Stimulated activated CD4-positive, alpha-beta T cell treated with anti-CD3 and anti-CD28 coated beads, Interleukin-2, amount 100 ng/mL, for 48 hours (primary cell): ENCODE measurements at regions not wholly inside any gene's neighbourhood (a gene's known extent, or its start where the extent isn't known, plus 50 kb on each side); places are given as distances from the start of the nearest gene placed in this dataset.
A peak's percentile ranks its signal among the peaks of the same experiment; 100 is the strongest.
"Not testable (repeated sequence)": the region's sequence is repeated elsewhere in the genome, so short reads cannot be mapped to it uniquely, and the experiment has no call there.

Experiments
- DNase-seq, 2 donors: peaks; one replicate each; pipeline ENCODE4 v3.0.0-alpha.2; 2020

DNA sequence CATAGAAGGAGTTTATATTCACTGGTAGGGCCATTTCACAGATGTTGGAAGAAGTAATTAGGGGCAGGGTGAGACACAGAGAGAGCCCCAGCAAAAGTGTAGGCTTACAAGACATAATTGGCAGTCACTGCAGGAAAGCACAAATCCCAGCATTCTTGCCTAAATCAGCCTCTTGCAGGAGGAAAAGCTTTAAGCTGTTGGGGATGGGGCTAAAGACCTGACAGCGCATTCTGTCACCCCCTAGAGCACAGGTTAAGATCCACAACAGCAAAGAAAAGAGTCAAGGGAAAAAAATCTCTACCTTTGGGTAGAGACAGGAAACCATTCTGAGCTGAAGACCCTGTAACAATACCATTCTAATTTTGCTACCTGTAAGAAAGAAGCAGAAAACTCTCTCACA lies 409.0 kb downstream of the DAD1 start:
- no peak for DNase-seq

DNA sequence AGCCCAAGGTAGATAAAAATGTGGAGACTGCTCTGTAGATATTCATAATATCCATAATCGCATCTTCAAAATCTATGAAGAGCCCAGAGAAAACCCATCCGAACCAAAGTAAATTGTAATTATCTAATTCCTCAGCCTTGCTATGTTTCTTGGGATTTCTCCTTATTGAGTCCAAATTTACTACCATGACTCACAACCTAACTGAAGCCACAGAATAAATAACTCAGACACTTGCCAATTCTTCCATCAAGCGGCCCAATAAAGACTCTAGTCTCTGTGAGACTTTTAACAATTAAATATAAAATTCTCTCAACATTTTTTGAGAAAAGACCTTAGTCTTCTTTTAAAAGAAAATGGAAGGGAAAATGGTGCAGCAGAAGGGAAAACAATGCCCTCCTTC lies 409.8 kb downstream of the DAD1 start:
- no peak for DNase-seq

DNA sequence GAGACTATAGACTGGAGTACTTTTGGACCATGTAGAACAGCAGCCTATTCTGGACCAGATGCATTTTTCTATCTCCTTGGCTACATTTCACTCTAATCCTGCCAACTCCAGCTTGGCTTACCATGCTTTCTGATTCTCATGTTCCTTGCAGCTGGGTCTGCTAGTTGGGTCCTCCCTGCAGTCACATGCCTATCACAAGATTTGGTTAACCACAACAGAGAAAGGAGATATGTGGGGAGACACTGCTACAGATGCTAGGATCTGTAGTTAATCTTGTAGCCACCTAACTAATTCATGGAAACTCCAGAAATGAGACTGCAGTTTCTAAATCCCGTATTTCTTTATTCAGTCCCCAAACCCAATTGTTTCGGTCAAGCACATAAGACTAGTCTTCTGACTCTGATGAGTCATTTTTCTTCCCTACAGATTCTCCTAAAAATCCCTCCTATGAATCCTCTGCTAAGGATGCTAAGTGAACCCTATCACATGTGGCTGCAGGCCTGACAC lies 410.6 kb downstream of the DAD1 start:
- no peak for DNase-seq

DNA sequence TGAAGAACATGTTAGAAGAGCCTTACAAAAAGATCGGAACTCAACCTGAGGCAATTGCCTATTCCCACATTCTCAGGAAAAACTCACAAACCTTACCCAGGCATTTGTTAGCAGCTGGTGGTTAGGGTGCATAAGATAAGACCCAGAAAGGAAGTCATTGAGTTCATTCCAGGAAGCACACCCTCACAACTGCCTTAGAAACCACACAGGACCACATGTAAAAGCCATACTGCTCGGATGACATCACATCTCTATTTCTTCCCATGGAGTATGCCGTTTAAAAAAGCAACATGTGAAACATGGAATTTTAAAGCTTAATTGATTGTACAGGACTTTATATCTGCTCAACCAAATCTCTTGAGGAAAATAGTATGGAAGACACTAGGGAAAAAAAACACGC lies 411.2 kb downstream of the DAD1 start:
- DNase-seq = no peak

DNA sequence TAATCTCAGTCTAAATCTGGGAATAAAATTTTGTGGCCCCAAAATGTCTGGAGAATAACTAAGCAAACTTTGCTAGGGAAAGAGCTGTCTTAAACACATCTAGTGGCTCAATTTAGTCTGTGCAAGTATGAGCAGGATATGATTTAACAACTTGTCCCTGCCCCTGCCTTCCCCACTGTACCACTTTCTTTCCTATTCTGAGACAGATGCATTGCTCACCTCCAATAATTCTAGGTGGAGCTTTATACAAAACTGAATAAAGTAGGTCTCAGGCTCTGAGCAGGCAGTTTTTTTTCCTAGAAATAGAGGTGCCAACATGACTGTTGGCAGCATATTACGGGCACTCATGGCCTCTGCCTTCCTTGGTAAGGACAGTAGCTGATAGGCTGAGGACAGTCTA lies 412.1 kb downstream of the DAD1 start:
- no peak for DNase-seq

DNA sequence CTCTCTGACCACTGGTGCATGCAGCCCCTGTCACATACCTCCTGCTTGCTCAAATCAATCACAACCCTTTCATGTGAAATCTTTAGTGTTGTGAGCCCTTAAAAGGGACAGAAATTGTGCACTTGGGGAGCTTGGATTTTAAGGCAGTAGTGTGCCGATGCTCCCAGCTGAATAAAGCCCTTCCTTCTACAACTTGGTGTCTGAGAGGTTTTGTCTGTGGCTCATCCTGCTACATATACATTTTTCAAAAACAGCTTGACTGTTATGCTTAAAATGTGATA lies 413.8 kb downstream of the DAD1 start:
- DNase-seq = not testable (repeated sequence)

DNA sequence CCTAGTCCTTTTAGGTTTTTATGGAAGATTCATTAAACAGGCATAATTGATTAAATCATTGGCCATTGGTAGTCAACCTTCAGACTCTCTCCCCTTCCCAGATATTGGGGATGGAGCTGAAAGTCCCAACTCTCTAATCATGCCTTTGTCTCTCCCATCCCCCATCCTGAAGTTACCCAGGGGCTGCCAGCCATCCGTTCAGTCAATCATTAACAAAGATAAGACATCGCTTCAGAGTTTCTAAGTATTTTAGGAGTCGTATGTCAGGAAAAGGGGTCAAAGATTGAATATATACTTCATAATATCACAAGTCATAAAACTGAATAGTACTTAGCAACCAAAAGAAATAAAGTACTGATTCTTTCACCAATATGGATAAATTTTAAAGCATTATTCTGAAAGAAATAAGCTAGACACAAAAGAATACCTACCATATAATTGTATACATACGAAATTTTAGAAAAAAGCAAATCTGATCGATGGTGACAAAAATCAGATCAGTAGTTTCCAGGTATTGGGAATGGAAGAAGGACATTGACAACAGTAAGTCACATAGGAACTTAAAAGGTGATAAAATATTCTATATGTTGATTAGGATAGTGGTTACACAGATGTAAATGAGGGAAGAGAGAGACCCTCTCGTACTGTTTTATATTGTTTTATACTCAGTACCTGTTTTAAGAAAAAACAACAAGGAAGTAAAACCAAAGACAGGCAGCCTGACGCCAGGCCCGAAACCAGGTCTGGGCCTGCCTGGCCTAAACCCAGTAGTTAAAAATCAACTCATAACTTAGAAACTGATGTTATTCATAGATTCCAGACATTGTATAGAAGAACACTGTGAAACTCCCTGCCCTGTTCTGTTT lies 414.4 kb downstream of the DAD1 start:
- no peak for DNase-seq

DNA sequence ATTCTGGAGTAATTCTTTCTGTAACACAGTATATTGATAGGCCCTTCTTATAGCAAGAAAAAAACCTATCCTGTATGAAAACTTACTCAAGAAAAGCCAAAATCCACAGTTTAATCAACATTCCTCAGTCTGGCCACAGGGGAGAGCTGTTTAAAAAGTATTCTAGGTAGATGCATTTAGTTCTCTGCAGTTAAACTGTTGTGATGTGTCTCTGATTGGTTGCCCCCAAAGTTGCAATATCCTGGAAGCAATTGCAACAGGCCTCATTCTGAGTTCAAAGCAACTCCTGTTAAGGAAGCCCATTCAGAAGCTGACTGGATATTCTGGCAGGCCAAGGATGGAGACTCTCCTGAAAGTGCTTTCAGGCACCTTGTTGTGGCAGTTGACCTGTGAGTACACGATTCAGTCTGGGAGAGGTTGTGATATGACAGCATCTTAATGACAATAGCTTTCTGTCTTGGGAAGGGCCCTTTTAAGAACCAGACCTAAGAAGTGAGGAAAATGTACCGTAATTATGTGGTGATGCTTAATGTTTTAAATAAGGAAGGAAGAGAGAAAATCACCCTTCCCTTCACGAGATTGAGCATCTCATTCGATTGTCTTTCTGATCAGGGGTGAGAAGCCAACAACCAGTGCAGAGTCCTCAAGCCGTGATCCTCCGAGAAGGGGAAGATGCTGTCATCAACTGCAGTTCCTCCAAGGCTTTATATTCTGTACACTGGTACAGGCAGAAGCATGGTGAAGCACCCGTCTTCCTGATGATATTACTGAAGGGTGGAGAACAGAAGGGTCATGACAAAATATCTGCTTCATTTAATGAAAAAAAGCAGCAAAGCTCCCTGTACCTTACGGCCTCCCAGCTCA lies 420.7 kb downstream of the DAD1 start:
- no peak for DNase-seq

DNA sequence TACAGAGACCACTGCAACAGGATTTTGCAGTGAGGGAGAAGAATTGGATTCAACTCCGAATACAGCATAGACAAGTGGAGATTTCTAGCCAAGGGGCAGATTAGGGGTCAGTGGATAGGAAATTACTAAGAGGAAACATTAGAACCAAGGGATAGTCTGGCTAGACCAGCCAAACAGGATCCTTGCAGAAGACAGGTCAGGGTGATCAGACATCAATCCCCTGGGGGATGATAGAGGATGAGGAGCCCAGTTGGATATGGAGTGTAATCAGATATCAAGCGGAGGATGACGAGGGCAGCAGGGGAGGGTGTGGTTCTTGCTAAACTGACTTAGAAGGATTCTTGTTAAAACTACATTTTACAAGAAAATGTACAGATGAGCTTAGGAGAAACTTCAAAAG lies 424.4 kb downstream of the DAD1 start:
- DNase-seq = no peak

DNA sequence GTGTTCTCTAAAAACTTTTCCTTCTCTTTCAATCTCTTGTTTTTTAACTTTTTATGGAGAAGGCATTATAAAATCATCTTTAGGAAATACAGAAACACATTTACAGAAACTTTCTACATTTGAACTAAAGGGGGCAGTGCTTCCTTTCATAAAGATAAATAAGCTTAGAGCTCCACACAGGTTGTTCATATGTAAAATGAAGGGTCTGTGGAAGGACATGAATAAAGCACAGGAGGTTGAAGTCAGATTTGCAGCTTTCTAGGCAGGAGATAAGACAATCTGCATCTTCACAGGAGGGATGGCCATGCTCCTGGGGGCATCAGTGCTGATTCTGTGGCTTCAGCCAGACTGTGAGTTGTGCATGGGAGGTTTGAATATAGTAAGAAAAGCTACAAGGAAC lies 426.0 kb downstream of the DAD1 start:
- no peak for DNase-seq

DNA sequence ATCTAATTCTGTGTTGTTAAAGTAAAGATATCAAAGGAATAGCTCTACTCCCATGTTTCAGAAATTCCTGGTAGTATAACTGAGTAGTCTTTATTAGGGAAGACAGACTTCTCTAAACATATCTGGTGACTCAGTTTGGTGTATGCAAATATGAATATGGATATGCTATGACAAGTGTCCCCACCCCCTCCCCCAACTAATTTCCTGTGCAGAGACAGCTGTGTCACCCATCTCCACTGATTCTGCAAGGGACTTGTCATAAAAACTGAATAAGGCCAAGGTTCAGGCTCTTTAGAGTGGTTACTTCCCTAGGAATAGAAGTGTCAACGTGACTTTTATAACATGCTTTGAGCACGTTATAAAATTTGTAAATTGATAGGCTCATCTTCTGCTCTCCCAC lies 429.1 kb downstream of the DAD1 start:
- no peak for DNase-seq

DNA sequence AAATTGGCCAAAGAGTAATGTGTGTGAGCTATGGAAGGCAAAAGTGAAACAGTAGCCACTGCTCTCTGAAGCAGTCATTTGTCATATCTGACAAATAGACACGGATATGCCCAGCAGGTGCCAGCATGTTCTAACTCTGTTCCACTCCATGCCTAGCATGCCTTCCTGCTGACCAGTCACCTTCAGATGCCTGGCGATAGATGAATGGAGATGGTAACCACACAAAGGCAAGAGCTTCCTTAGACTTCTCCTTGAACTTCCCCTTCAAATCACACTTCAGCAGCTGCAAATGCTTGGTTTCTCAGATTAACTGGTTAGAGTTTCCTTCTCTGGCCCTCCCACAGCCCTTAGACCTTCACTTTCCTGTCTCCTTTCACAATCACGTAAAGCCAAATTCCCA lies 429.9 kb downstream of the DAD1 start:
- no peak for DNase-seq

DNA sequence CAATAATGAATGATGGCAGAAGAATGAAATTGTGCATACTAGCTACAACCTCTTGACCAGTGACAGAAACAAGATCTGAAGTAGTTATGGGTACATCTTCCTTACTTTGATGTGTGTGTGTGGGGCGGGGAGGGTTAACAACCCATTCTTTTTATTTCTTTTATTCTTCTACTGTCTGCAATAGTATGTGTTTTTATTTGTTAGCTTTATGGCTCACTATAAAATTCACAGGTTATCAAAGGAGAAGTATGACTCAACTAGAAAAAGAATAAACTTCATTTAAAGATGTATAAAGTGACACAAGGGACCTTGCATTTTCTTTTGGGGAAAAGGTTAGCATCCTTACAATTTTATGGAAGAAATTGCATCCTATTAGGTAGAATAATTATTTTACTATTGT lies 430.5 kb downstream of the DAD1 start:
- no peak for DNase-seq

DNA sequence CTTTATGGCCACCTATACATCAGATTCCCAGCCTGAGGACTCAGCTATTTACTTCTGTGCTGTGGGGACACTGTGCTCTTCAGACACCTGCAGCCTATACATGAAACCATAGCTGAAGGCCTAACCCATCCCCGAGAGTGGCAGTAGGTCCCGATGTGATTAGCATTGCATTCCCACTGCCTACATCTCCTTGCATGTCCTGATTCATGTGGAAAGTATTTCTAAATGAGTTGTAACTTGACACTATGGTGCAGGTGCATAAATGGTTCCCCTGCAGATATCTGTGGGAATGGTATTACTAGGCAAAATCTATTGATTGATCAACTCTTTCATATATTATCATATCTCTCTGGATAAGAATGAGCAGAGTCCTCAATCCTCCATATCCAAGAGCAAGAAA lies 433.5 kb downstream of the DAD1 start:
- no peak for DNase-seq

DNA sequence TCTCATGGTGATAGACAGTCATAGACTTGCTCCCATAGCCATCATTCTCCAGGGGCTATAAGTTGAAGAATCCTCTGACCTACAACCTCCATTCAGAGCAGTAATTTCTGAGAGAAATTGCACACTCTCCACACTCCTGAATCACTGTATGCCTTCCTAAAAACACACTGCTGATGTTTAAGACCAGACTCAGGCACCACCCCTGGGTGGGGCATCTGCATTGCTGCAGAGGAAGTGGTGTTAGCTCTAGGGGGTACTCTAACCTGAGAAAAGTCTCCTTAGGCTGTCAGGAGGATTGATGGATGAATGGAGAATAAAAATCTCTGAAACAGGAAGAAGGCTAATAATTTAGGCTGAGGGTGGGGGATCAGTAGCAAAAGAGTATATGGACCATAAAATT lies 436.1 kb downstream of the DAD1 start:
- DNase-seq = no peak

DNA sequence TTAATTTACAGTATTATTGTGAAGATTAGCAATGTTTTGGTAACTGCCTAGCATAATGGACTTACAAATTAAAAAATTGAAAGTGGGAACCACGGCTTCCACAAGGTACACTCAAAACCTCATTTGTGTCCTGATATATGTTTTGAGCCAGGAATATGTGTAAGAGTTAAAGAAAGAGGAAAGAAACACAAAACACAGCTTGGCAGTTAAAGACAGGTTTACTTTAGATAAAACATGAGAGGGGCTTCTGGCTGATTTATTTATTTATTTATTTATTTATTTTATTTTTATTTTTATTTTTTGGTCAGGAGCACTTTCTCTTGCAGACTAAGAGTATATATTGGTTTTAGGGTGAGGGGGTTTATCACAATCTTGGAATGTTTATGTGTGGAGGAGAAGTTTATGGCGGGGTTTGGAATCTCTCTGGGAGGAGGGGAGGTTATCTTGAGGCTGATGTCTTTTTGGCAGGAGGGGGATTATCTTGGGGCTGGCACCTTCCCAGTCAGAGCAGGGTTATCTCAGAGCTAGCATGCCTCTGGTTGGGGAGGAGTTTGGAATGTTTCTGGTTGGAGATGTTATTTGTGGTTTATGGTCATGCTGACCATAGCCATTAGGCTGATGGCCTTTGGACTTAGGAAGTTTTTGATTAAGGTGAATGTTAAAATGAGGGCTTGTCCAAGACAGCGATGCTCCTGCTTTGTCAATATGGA lies 436.7 kb downstream of the DAD1 start:
- DNase-seq = no peak

DNA sequence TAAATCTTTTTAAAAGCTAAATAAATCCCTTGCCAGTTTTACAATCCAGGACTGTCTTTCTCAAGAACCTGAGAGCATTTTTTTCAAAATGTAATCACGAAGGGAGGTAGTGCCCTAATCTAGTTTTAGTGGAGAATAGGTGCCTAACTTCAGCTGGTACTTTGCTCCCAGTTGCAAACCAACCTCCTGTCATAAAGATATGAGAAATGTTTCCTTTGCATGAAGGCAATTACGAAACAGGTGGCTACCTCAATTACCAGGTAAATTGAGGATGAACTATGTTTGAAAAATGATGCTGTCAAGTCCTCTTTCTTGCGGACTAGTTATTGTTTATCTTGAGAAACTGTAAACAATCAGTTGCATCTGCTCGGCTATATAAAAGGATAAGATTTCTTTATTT lies 437.9 kb downstream of the DAD1 start:
- no peak for DNase-seq

DNA sequence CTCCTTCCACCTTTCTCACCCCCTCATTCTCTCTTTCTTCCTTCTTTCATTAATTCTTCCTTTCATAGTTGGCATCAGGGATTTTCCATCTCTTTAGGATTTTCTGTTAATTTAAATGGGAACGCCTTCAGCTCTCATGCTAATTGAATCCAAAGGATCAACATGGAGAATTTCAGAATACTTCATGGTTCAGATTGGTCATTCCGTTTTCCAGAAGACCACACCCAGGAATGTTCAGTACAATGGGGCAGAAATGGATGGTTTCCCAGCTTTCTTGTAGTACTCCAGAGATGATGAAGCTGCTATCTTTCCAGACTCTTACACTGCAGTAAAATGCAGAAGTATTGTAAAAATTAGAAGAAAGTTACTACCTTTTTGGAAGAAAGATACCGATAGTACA lies 440.0 kb downstream of the DAD1 start:
- no peak for DNase-seq

DNA sequence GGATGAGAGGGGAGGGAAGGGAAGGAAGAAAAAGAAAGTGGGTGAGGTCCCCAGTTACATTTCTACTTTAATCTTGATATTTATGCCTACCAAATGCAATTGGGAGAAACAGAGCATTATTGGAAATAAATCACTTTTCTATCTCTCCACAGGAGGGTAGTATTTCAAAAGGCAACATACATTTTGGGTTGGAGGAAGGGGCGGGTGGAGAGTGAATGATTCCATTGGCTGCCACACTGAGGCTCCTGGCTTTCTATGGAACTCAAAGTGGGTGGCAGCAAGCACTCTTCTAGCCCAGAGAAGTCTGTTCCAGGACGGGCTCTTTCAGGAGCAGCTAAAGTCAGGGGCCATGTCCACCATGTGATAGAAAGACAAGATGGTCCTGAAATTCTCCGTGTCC lies 441.3 kb downstream of the DAD1 start:
- no peak for DNase-seq

DNA sequence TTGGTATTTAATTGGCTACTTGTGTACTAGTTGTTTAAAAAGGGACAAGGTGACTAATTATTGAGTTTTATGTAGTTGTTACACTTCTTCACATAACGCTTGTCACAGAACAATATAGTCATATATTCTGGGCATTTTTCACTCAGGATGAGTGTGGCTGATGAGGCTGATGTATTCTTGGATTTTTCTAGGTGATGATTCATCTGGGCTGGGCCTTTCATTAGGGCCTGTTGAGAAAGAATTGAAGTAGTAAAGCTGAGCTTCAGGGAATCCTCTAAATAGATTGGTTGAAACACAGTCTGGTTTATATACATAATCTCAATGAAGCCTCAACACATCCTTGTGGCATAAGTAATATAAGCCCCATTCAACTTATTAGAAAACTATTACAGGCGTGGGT lies 445.7 kb downstream of the DAD1 start:
- DNase-seq = no peak

DNA sequence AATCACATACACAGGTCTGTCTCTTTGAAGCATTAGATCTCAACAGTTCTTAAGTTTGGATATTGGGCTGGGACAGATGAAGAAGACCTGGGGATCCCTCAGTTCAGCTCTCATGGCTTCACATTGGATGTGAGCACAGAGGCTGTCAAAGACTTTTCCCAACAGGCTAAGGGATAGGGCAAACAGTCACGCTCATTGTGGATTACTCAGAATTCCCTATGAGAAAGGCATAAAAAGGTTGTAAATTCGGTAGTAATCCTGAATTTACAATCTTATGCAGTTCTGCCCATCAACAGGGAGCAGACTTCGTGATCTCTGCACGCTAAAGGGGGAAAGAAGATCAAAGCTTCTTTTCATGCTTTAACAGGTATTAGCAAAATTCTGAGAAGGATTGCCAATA lies 448.4 kb downstream of the DAD1 start:
- DNase-seq = no peak

DNA sequence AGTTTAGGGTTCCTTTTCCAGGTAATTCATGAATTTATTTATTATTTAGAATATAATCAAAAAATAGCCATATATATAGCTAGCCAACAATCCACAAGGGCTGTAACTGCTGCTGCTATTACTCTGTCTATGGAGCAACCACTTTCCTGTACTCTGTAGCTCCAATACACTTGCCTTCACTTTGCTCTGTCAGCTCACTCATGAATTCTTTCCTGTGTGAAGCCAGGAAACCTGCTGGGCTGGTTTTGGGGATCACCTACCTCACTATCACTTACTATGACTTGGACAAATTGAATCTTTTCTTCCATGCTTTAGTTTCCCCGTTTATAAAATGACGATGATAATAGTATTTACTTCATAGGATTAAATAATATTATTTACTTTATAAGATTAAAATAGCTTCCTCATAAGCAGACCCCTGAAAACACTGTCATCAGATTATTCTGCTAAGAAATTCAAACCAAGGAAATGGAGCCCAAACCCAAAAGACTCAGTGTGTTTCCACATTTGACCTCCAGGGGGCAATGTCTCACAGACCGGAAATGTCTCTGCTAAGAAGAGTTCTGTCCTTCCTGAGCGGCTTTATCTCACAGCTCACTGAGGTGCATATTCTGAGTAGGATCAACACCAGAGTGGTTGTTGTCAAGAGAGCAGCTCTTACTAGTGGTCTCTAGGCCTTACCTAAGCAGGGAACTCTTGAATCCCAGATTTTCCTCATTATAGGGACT lies 457.1 kb downstream of the DAD1 start:
- DNase-seq = peak; percentile 34 to 37

DNA sequence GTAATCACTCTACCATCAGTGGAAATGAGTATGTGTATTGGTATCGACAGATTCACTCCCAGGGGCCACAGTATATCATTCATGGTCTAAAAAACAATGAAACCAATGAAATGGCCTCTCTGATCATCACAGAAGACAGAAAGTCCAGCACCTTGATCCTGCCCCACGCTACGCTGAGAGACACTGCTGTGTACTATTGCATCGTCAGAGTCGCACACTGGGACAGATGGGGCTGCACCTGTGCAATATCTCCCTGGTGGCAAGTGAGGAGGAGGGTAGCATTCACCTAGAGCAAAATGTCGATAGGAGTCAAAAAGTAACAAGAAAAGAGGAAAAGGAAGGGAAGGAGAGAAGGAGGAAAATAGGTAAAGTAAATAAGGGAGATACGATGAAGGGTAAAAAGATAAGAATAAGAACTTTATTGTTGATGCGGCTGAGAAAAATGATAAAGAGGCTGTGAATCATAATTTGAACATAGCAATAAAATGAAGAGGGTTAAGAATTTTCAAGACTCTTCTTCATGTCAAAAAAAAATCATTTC lies 450.5 kb upstream of the OR4E1 start:
- DNase-seq = no peak
